ENCODE measurements at regions not wholly inside any gene's neighbourhood (a gene's known extent, or its start where the extent isn't known, plus 50 kb on each side); places are given as distances from the start of the nearest gene placed in this dataset.

GRCh38 chr10:110425684-110426293 lies 71.9 kb upstream of the DUSP5 start:
- Mint-ChIP-seq H3K27ac (peak overlapping the region; percentile 74), H3K4me3 (peak overlapping the region; percentile 8), H3K36me3 (ENCODE audit: low read depth) (peaks cover 7% of the 10 kb centered on the region), H3K9me3 (no peaks in the 10 kb centered on the region), H3K4me1 (peaks cover 84% of the 10 kb centered on the region), H3K27me3 (no peaks in the 10 kb centered on the region)
- DNase-seq = peak; percentile 76
- ChIA-PET POLR2A (interaction anchor here (0.7 to 4.1 kb wide), 13 partner anchors 11 to 92 kb away, joined by 3 to 33 read pairs (median 4); no protein-coding TSS in a partner anchor), CTCF (interaction anchor here (1.0 to 1.6 kb wide), 6 partner anchors 9 to 76 kb away, joined by 3 to 8 read pairs (median 4); no protein-coding TSS in a partner anchor)

DNA sequence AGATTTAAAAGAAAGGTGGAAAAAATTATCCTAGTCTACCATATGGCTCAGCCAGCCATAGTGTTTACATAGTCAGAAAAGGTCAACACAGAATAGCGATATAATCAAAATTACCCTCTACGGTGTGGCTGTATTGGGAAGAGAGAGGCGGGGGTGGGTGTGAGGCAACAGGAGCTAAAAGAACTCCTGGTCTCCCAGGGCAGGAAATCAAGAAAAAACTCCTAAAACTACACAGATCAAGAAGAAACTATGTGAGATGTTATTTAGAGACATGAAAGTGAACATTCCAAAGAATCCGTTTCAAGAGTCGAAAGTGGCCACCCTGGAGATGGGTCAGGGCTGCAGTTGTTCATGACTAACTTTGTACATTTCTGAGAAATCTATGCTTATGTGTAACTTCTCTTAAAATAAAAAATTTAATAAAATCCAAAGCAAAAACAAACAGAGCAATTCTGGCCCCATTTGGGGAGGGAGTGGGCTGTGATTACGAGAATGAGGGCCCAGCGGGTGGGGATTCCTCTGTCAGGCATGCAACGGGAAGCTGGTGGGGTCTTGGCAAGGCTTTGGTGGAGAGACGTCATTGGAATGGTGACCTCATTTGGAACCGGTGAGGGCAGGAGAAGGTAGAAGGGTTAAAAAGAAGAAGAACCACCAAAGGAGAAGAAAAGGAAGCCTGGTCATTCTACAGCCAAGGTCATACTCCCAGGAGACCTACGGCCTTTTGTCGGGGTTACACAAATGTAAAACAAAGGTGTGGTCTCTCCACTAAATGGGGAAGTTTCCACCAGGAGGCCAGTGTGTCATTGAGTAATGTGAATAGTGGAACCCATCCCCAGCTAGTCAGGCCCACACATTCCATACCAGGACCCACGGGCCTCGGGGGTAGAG lies 71.2 kb upstream of the DUSP5 start:
- no peak for DNase-seq
- Mint-ChIP-seq H3K27me3 (no peaks in the 10 kb centered on the region), H3K36me3 (ENCODE audit: low read depth) (peaks cover 2% of the 10 kb centered on the region), H3K9me3 (no peaks in the 10 kb centered on the region), H3K27ac (peak overlapping the region; percentile 74), H3K4me1 (peaks cover 79% of the 10 kb centered on the region), H3K4me3 (no peak overlapping the region)
- CTCF ChIA-PET = interaction anchor here (1.0 to 1.6 kb wide), 6 partner anchors 10 to 75 kb away, joined by 3 to 8 read pairs (median 4); no protein-coding TSS in a partner anchor
- POLR2A ChIA-PET = interaction anchor here (0.7 to 4.1 kb wide), 13 partner anchors 12 to 93 kb away, joined by 3 to 33 read pairs (median 4); no protein-coding TSS in a partner anchor

DNA sequence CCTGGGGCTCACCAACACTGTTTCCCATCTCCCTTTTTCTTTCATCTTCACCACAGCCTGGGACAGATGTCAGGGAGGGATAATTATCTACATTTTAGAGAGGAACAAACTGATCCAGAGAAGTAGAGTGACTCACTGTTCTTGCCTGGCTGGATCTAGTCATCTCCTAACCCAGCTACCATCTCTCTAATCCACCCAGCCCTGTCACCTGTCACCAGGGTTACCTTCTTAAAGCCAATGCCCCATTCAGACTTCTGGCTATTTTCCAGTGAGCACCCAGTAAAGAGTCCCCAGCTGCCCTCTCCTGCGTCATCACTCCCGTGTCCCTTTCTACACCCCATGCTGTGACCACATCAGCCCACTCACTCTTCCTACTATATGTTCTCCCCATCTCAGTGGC lies 68.4 kb upstream of the DUSP5 start:
- Mint-ChIP-seq H3K27me3 (no peaks in the 10 kb centered on the region), H3K9me3 (peaks cover 6% of the 10 kb centered on the region), H3K4me3 (no peak overlapping the region), H3K4me1 (peaks cover 70% of the 10 kb centered on the region), H3K36me3 (ENCODE audit: low read depth) (peaks cover 2% of the 10 kb centered on the region), H3K27ac (no peak overlapping the region)
- POLR2A ChIA-PET = interaction anchor here (0.8 kb wide), 1 partner anchor 24 kb away, joined by 3 read pairs; no protein-coding TSS in a partner anchor
- no peak for DNase-seq
- CTCF ChIA-PET = no interaction called here

GRCh38 chr10:110430340-110431273 lies 67.1 kb upstream of the DUSP5 start:
- POLR2A ChIA-PET = interaction anchor here (0.7 to 1.5 kb wide), 5 partner anchors 14 to 108 kb away, joined by 3 to 4 read pairs (median 3); no protein-coding TSS in a partner anchor
- Mint-ChIP-seq H3K4me1 (peaks cover 59% of the 10 kb centered on the region), H3K27me3 (no peaks in the 10 kb centered on the region), H3K4me3 (no peak overlapping the region), H3K9me3 (peaks cover 6% of the 10 kb centered on the region), H3K27ac (no peak overlapping the region), H3K36me3 (ENCODE audit: low read depth) (peaks cover 2% of the 10 kb centered on the region)
- CTCF ChIA-PET = interaction anchor here (1.2 to 1.3 kb wide), 2 partner anchors 15 to 16 kb away, joined by 3 to 6 read pairs; no protein-coding TSS in a partner anchor
- DNase-seq = no peak

- H3K4me1 Mint-ChIP-seq = peaks cover 49% of the 10 kb centered on the region
- no peak overlapping the region for H3K4me3 Mint-ChIP-seq
- peaks cover 6% of the 10 kb centered on the region for H3K9me3 Mint-ChIP-seq
- POLR2A ChIA-PET = interaction anchor here (0.7 to 1.5 kb wide), 4 partner anchors 10 to 71 kb away, joined by 3 to 5 read pairs (median 4); no protein-coding TSS in a partner anchor
- no peak overlapping the region for H3K27ac Mint-ChIP-seq
- DNase-seq = no peak
- CTCF ChIA-PET = interaction anchor here (0.6 to 1.2 kb wide), 2 partner anchors 14 to 278 kb away, joined by 3 to 4 read pairs; no protein-coding TSS in a partner anchor
- no peaks in the 10 kb centered on the region for H3K27me3 Mint-ChIP-seq
- no peaks in the 10 kb centered on the region for H3K36me3 Mint-ChIP-seq (ENCODE audit: low read depth)
Measured at GRCh38 chr10:110431659-110432058, 66.0 kb upstream of the DUSP5 start.

DNA sequence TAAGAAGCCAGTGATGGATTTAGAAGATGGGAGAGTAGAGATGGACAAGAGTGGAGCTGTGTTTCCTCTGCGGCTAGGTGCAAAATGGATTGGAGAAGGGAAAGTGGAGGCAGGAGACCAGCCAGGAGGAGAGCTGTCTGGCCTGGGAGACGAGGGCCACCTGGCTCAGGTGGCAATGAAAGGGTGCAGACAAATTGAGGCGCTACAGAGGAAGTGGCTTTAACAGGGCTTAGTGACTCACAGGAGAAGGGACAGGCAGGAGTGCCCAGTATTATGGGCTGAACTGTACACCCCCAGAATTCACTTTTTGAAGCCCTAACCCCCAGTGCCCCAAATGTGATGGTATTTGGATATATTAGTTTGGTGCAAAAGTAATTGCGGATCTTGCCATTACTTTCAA lies 65.6 kb upstream of the DUSP5 start:
- H3K27ac Mint-ChIP-seq = no peak overlapping the region
- peaks cover 45% of the 10 kb centered on the region for H3K4me1 Mint-ChIP-seq
- no peaks in the 10 kb centered on the region for H3K36me3 Mint-ChIP-seq (ENCODE audit: low read depth)
- POLR2A ChIA-PET = interaction anchor here (0.7 to 1.5 kb wide), 3 partner anchors 10 to 71 kb away, joined by 3 to 5 read pairs (median 4); no protein-coding TSS in a partner anchor
- DNase-seq = no peak
- no peak overlapping the region for H3K4me3 Mint-ChIP-seq
- peaks cover 6% of the 10 kb centered on the region for H3K9me3 Mint-ChIP-seq
- H3K27me3 Mint-ChIP-seq = no peaks in the 10 kb centered on the region
- CTCF ChIA-PET = interaction anchor here (0.6 to 1.2 kb wide), 4 partner anchors 9 to 277 kb away, joined by 3 to 4 read pairs (median 4); no protein-coding TSS in a partner anchor

GRCh38 chr10:110432814-110433565 lies 64.7 kb upstream of the DUSP5 start:
- peaks cover 6% of the 10 kb centered on the region for H3K9me3 Mint-ChIP-seq
- H3K4me1 Mint-ChIP-seq = peaks cover 36% of the 10 kb centered on the region
- no peak for DNase-seq
- no peak overlapping the region for H3K27ac Mint-ChIP-seq
- ChIA-PET POLR2A (interaction anchor here (1.5 kb wide), 2 partner anchors 9 to 12 kb away, joined by 4 to 5 read pairs; no protein-coding TSS in a partner anchor), CTCF (interaction anchor here (0.7 to 1.0 kb wide), 2 partner anchors 8 to 13 kb away, joined by 3 to 4 read pairs; no protein-coding TSS in a partner anchor)
- no peaks in the 10 kb centered on the region for H3K27me3 Mint-ChIP-seq
- H3K4me3 Mint-ChIP-seq = no peak overlapping the region
- H3K36me3 Mint-ChIP-seq (ENCODE audit: low read depth) = no peaks in the 10 kb centered on the region

DNA sequence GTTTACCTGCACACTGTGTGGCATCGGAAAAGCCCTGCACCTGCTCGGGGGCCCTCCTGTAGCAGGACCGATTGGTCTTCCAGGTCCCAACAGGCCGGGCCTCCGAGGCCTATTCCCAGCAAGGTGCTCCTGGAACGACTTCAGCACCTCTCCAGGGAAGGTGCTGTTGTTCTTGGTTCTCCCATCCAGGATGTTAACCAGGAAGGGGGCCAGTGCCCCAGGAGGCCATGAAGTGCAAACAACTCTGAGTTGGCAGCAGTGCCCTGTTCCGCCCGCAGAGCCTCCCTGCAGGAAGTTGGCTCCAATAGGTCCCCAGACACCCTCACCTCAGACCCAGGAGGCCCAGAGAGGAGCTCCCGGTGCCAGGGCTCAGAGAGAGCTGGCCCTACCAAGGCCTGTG lies 64.0 kb upstream of the DUSP5 start:
- ChIA-PET POLR2A (no interaction called here), CTCF (no interaction called here)
- H3K27me3 Mint-ChIP-seq = no peaks in the 10 kb centered on the region
- no peaks in the 10 kb centered on the region for H3K36me3 Mint-ChIP-seq (ENCODE audit: low read depth)
- no peak for DNase-seq
- H3K4me1 Mint-ChIP-seq = peaks cover 30% of the 10 kb centered on the region
- H3K27ac Mint-ChIP-seq = no peak overlapping the region
- H3K9me3 Mint-ChIP-seq = peaks cover 6% of the 10 kb centered on the region
- H3K4me3 Mint-ChIP-seq = no peak overlapping the region

DNA sequence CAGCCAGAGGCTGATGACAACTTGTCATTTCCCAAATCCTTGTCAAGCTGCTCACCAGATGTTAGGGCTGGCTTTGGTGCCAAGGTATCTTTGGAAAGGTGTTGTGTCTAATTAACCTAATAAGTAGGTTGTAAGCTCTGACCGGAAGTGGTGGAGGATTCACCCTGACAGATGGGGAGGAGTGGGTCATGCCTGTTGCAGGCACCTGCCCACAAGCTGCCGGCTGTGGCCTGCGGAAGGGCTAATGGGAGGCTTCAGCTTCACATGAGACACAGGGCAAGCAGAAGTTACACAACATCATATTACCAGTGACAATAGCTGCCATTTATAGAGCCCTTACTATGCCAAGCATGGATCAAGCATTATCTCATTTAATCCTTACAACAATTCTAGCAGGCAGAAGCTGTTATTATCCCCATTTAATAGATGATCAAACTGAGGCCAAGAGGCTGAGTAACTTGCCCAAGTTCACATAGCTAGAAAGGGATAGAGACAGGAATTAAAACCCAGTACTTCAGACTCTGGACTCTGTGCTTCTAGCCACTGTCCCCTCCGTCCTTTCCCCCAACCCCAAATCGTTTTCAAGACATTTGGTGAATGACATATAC lies 63.1 kb upstream of the DUSP5 start:
- H3K9me3 Mint-ChIP-seq = peaks cover 6% of the 10 kb centered on the region
- peaks cover 23% of the 10 kb centered on the region for H3K4me1 Mint-ChIP-seq
- POLR2A ChIA-PET = no interaction called here
- no peak overlapping the region for H3K27ac Mint-ChIP-seq
- no peaks in the 10 kb centered on the region for H3K27me3 Mint-ChIP-seq
- CTCF ChIA-PET = no interaction called here
- no peak overlapping the region for H3K4me3 Mint-ChIP-seq
- DNase-seq = no peak
- no peaks in the 10 kb centered on the region for H3K36me3 Mint-ChIP-seq (ENCODE audit: low read depth)

DNA sequence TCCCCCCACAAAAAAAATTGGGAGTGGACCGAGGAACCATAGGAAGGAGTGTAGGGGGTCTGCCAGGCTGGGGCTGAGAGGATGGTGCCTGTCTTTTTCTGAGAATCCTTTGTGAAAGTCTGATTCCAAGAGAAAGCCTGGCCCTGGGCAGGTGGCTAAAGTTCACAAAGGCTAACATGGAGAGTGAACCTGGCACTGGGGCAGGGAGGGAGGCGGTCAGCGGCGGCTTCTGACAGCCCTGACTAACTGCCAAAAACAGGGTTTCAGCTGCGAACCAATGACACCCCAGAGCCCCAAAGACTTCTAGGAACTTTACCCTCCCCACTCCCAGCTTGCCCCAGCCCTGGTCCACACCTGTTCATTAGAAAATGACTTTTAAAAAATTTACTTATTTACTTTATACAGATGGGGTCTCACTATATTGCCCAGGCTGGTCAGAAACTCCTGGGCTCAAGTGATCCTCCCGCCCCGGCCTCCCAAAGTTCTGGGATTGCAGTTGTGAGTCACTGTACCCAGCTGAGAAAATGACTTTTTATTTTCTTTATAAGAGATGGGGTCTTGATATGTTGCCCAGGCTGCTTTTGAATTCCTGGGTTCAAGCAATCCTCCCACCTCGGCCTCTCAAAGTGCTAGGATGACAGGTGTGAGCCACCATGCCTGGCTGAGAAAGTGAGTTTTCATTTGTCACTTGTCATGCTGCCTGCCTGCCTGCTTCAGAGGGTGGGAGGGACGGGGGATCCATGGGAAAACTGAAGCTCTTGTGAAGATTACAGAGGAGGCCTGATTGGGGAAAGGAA lies 61.0 kb upstream of the DUSP5 start:
- H3K9me3 Mint-ChIP-seq = peaks cover 6% of the 10 kb centered on the region
- ChIA-PET CTCF (no interaction called here), POLR2A (no interaction called here)
- H3K36me3 Mint-ChIP-seq (ENCODE audit: low read depth) = no peaks in the 10 kb centered on the region
- no peak overlapping the region for H3K4me3 Mint-ChIP-seq
- no peaks in the 10 kb centered on the region for H3K27me3 Mint-ChIP-seq
- no peak overlapping the region for H3K27ac Mint-ChIP-seq
- H3K4me1 Mint-ChIP-seq = peaks cover 19% of the 10 kb centered on the region
- no peak for DNase-seq

- Mint-ChIP-seq H3K9me3 (peaks cover 6% of the 10 kb centered on the region), H3K4me1 (peaks cover 19% of the 10 kb centered on the region), H3K36me3 (ENCODE audit: low read depth) (peaks cover 1% of the 10 kb centered on the region), H3K27ac (no peak overlapping the region), H3K27me3 (no peaks in the 10 kb centered on the region), H3K4me3 (no peak overlapping the region)
- CTCF ChIA-PET = no interaction called here
- DNase-seq = no peak
- POLR2A ChIA-PET = no interaction called here
Measured at GRCh38 chr10:110437351-110437605, 60.4 kb upstream of the DUSP5 start.
